GM23338 (cell line): ENCODE measurements at regions not wholly inside any gene's neighbourhood (a gene's known extent, or its start where the extent isn't known, plus 50 kb on each side); places are given as distances from the start of the nearest gene placed in this dataset.

Source experiments
- ATAC-seq: fragments of 200-7000 bp; cut with Tn5 transposase; 3 replicates; pipeline ENCODE4 v1.9.1; 2020
- DNase-seq: peaks from one replicate; pipeline ENCODE4 v3.0.0-alpha.2; 2015; ENCODE audit warnings: low spot score
- H2AFZ ChIP-seq: fragments of 200-600 bp; sonication (generic); 2 replicates; pipeline ENCODE4 v1.8.0; 2016; ENCODE audit warnings: antibody characterized with exemption, mild to moderate bottlenecking, moderate library complexity
- H3F3A ChIP-seq: fragments of 200-600 bp; sonication (generic); replicated peaks from 2 replicates; pipeline ENCODE4 v1.8.0; 2017; ENCODE audit warnings: antibody characterized with exemption, mixed run types, low read depth
- H3K27ac ChIP-seq: fragments of 200-600 bp; sonication (generic); 2 replicates; pipeline ENCODE4 v1.6.1; 2016; ENCODE audit warnings: low read depth
- H3K27me3 ChIP-seq: fragments of 200-600 bp; sonication (generic); 2 replicates; pipeline ENCODE4 v1.8.0; 2016; ENCODE audit warnings: mild to moderate bottlenecking, mixed run types, moderate library complexity; ENCODE audit not compliant: insufficient read depth
- H3K36me3 ChIP-seq: fragments of 200-600 bp; sonication (generic); 2 replicates; pipeline ENCODE4 v1.8.0; 2016; ENCODE audit warnings: mild to moderate bottlenecking; ENCODE audit not compliant: insufficient read depth
- H3K4me1 ChIP-seq: fragments of 200-600 bp; sonication (generic); 2 replicates; pipeline ENCODE4 v1.8.0; 2016; ENCODE audit warnings: mild to moderate bottlenecking, moderate library complexity; ENCODE audit not compliant: insufficient read depth
- H3K4me2 ChIP-seq: fragments of 200-600 bp; sonication (generic); 2 replicates; pipeline ENCODE4 v1.7.1; 2017; ENCODE audit warnings: mixed run types
- H3K4me3 ChIP-seq: fragments of 200-600 bp; sonication (generic); 2 replicates; pipeline ENCODE4 v1.6.1; 2016; ENCODE audit warnings: mixed run types
- H3K79me2 ChIP-seq: fragments of 200-600 bp; sonication (generic); replicated peaks from 2 replicates; pipeline ENCODE4 v1.8.0; 2017; ENCODE audit warnings: mild to moderate bottlenecking; ENCODE audit not compliant: insufficient read depth
- H3K9me2 ChIP-seq: fragments of 200-600 bp; sonication (generic); 2 replicates; pipeline ENCODE4 v1.8.0; 2017; ENCODE audit not compliant: insufficient read depth
- H4K20me1 ChIP-seq: fragments of 200-600 bp; sonication (generic); replicated peaks from 2 replicates; pipeline ENCODE4 v1.8.0; 2017; ENCODE audit warnings: mild to moderate bottlenecking; ENCODE audit not compliant: insufficient read depth
- H3K27ac Mint-ChIP-seq: 2 replicates; pipeline ENCODE4 v1.8.0; 2020; ENCODE audit warnings: inconsistent platforms, mild to moderate bottlenecking, moderate library complexity, mixed read lengths
- H3K27me3 Mint-ChIP-seq: 3 replicates; pipeline ENCODE4 v1.8.0; 2022; ENCODE audit warnings: low read depth, mild to moderate bottlenecking, moderate library complexity, mixed read lengths, inconsistent platforms; ENCODE audit not compliant: insufficient read depth, poor library complexity
- H3K36me3 Mint-ChIP-seq: 3 replicates; pipeline ENCODE4 v1.8.0; 2021; ENCODE audit warnings: low read depth, mild to moderate bottlenecking, inconsistent platforms, moderate library complexity, mixed read lengths
- H3K4me1 Mint-ChIP-seq: 3 replicates; pipeline ENCODE4 v1.8.0; 2020; ENCODE audit warnings: mild to moderate bottlenecking, inconsistent platforms, mixed read lengths
- H3K4me3 Mint-ChIP-seq: 3 replicates; pipeline ENCODE4 v1.8.0; 2021; ENCODE audit warnings: moderate library complexity, mild to moderate bottlenecking, inconsistent platforms, mixed read lengths
- H3K9me3 Mint-ChIP-seq: 3 replicates; pipeline ENCODE4 v1.8.0; 2020; ENCODE audit warnings: moderate library complexity, mild to moderate bottlenecking, inconsistent platforms, mixed read lengths
- CREB1 ChIP-seq: fragments of 250-450 bp; sonication (Bioruptor Pico); IDR thresholded peaks from 2 replicates; pipeline ENCODE4 v1.5.0; 2020; ENCODE audit warnings: low read depth, mild to moderate bottlenecking, moderate library complexity
- CTCF ChIP-seq, 2 experiments: fragments of 200-600 bp in 1 of 2; sonication (generic) in 1 of 2; conservative IDR thresholded peaks; 2 replicates each; pipeline versions ENCODE4 v1.5.1 to v1.6.1; 2016 to 2017; ENCODE audit warnings: antibody characterized with exemption in 2 of 2, low read depth in 2 of 2, mild to moderate bottlenecking in 2 of 2, moderate library complexity in 1 of 2
- EZH2 ChIP-seq: fragments of 200-600 bp; sonication (generic); IDR thresholded peaks from one replicate; pipeline ENCODE4 v1.8.0; 2017; ENCODE audit warnings: antibody characterized with exemption, mild to moderate bottlenecking, low read depth; ENCODE audit not compliant: unreplicated experiment
- EZH2phosphoT487 ChIP-seq: fragments of 200-600 bp; sonication (generic); IDR thresholded peaks from one replicate; pipeline ENCODE4 v1.8.1; 2018; ENCODE audit warnings: antibody characterized with exemption; ENCODE audit not compliant: unreplicated experiment
- JUNB ChIP-seq: IDR thresholded peaks from one replicate; pipeline ENCODE4 v1.6.1; 2016; ENCODE audit warnings: antibody characterized with exemption; ENCODE audit not compliant: unreplicated experiment
- NANOG ChIP-seq: IDR thresholded peaks from 2 replicates; pipeline ENCODE4 v1.6.1; 2016; ENCODE audit warnings: antibody characterized with exemption, borderline replicate concordance
- POLR2AphosphoS5 ChIP-seq: IDR thresholded peaks from 2 replicates; pipeline ENCODE4 v1.6.1; 2016; ENCODE audit warnings: antibody characterized with exemption, low read depth
- STAT1 ChIP-seq: IDR thresholded peaks from one replicate; pipeline ENCODE4 v1.6.1; 2016; ENCODE audit warnings: antibody characterized with exemption; ENCODE audit not compliant: unreplicated experiment
- ZNF114 ChIP-seq: fragments of 250-450 bp; sonication (Bioruptor Pico); IDR thresholded peaks from 2 replicates; pipeline ENCODE4 v1.5.0; 2020; ENCODE audit warnings: mild to moderate bottlenecking, moderate library complexity
- ZNF462 ChIP-seq: fragments of 250-450 bp; sonication (Bioruptor Pico); IDR thresholded peaks from 2 replicates; pipeline ENCODE4 v1.5.0; 2020; ENCODE audit warnings: mild to moderate bottlenecking, moderate library complexity
- TF ChIP-seq, protein P1 (sequence below): IDR thresholded peaks from one replicate; pipeline ENCODE4 v1.6.1; 2018; ENCODE audit warnings: antibody characterized with exemption; ENCODE audit not compliant: unreplicated experiment

DNA sequence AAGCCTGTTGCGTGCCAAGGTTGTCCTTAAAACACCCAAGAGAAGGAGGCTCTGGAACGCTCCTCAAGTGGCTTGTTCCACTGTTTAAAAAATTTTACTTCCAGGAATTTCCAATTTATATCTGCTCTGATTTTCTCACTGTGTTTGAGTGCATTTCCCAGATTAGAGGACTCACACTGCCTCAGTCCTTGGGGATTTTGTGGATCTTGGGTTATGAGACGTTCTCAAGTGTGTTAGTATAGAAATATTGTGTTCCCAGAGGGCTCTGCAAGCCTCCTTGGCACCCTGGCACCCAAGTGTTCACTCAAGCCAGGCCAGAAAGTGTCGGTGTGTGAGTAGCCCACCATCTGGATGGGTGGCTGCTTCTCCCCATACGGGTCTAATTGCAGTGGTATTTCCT, 192.2 kb downstream of the SNX10 start:
- TF ChIP-seq POLR2AphosphoS5: no peak
- TF ChIP-seq EZH2phosphoT487: no peak
- TF ChIP-seq NANOG: no peak
- TF ChIP-seq ZNF114 (CRISPR knock-in tag): no peak
- no peak for TF ChIP-seq CREB1 (CRISPR knock-in tag)
- Mint-ChIP-seq H3K9me3 (no peaks in the 10 kb centered on the region; the same call in 2 of the 3 replicates), H3K4me3 (no peak overlapping the region), H3K36me3 (no peaks in the 10 kb centered on the region), H3K27me3 (peaks cover 7% of the 10 kb centered on the region), H3K4me1 (peaks cover 8% of the 10 kb centered on the region), H3K27ac (no peak overlapping the region)
- H3K79me2 ChIP-seq: no peaks in the 10 kb centered on the region
- no peak overlapping the region for H3K27ac ChIP-seq
- H3K36me3 ChIP-seq: no peaks in the 10 kb centered on the region
- no peaks in the 10 kb centered on the region for H3K9me2 ChIP-seq
- ATAC-seq (no peak), DNase-seq (no peak)
- no peaks in the 10 kb centered on the region for H3F3A ChIP-seq
- H3K4me1 ChIP-seq: no peaks in the 10 kb centered on the region
- no peak overlapping the region for H3K4me2 ChIP-seq
- H3K4me3 ChIP-seq: no peak overlapping the region
- H3K27me3 ChIP-seq: no peaks in the 10 kb centered on the region
- no peak overlapping the region for H2AFZ ChIP-seq
- H4K20me1 ChIP-seq: no peaks in the 10 kb centered on the region

DNA sequence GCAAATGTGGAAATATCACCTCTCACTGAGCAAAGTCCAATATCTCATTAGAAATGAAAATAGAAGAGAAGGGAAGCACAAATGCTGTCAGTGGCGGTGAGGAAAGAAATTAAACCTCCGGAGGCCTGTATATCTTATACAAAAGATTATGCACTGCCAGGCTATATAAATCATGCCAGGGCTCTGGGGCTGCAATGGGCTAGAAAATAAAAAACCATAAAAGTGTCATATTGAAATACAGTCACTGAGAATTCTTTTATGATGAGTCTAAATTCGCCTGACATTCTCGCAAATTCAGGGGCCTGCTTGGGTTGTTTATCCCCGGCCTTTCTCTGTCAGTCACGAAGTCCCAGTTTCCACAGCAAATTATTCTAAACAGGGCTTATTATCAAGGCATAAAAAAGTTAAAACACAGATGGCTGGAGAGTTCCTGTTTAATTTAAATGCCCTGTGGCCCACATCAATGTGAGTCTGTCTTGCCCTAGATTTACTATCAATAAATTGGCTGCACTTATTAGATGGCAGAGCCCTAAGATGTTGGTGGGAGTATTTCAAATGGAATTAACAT, 193.8 kb downstream of the SNX10 start:
- no peaks in the 10 kb centered on the region for H3K36me3 Mint-ChIP-seq
- H3K4me3 Mint-ChIP-seq: no peak overlapping the region
- no peak overlapping the region for H3K27ac ChIP-seq
- no peaks in the 10 kb centered on the region for H3K27me3 Mint-ChIP-seq
- H3K4me2 ChIP-seq: no peak overlapping the region
- H3K36me3 ChIP-seq: no peaks in the 10 kb centered on the region
- H3K79me2 ChIP-seq: no peaks in the 10 kb centered on the region
- no peak for ATAC-seq
- no peak for DNase-seq
- no peaks in the 10 kb centered on the region for H3F3A ChIP-seq
- H4K20me1 ChIP-seq: no peaks in the 10 kb centered on the region
- no peaks in the 10 kb centered on the region for H3K27me3 ChIP-seq
- no peak overlapping the region for H2AFZ ChIP-seq
- H3K9me2 ChIP-seq: no peaks in the 10 kb centered on the region
- 0 out of 2 replicates have a peak, but pooled peaks cover 4% of the 10 kb centered on the region for H3K4me1 ChIP-seq
- no peaks in the 10 kb centered on the region; the same call in 2 of the 3 replicates for H3K9me3 Mint-ChIP-seq
- no peak overlapping the region for H3K4me3 ChIP-seq
- H3K27ac Mint-ChIP-seq: no peak overlapping the region
- peaks cover 11% of the 10 kb centered on the region for H3K4me1 Mint-ChIP-seq
- no peak for TF ChIP-seq JUNB
- TF ChIP-seq, protein P1, sequence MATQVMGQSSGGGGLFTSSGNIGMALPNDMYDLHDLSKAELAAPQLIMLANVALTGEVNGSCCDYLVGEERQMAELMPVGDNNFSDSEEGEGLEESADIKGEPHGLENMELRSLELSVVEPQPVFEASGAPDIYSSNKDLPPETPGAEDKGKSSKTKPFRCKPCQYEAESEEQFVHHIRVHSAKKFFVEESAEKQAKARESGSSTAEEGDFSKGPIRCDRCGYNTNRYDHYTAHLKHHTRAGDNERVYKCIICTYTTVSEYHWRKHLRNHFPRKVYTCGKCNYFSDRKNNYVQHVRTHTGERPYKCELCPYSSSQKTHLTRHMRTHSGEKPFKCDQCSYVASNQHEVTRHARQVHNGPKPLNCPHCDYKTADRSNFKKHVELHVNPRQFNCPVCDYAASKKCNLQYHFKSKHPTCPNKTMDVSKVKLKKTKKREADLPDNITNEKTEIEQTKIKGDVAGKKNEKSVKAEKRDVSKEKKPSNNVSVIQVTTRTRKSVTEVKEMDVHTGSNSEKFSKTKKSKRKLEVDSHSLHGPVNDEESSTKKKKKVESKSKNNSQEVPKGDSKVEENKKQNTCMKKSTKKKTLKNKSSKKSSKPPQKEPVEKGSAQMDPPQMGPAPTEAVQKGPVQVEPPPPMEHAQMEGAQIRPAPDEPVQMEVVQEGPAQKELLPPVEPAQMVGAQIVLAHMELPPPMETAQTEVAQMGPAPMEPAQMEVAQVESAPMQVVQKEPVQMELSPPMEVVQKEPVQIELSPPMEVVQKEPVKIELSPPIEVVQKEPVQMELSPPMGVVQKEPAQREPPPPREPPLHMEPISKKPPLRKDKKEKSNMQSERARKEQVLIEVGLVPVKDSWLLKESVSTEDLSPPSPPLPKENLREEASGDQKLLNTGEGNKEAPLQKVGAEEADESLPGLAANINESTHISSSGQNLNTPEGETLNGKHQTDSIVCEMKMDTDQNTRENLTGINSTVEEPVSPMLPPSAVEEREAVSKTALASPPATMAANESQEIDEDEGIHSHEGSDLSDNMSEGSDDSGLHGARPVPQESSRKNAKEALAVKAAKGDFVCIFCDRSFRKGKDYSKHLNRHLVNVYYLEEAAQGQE: no peak
- no peak for TF ChIP-seq POLR2AphosphoS5
- TF ChIP-seq CREB1 (CRISPR knock-in tag): no peak
- no peak for TF ChIP-seq CTCF (conservative IDR thresholded peaks at IDR 0.05; ENCODE audit: low read depth in 2 of 2)
- no peak for TF ChIP-seq ZNF462 (CRISPR knock-in tag)
- no peak for TF ChIP-seq STAT1
- TF ChIP-seq EZH2: no peak
- no peak for TF ChIP-seq EZH2phosphoT487
